Right lobe of liver (tissue), 4 donors: ENCODE measurements at regions not wholly inside any gene's neighbourhood (a gene's known extent, or its start where the extent isn't known, plus 50 kb on each side); places are given as distances from the start of the nearest gene placed in this dataset.

Experiments used
- POLR2A ChIP-seq: fragments of 450-650 bp; IDR thresholded peaks from one replicate; pipeline ENCODE4 v1.6.1; 2017; ENCODE audit warnings: antibody characterized with exemption, mild to moderate bottlenecking
- TF ChIP-seq, protein P1 (sequence below), 4 donors: fragments of 200-600 bp in 3 of 4; fragments of 450-650 bp in 1 of 4; IDR thresholded peaks; one replicate each; pipeline versions ENCODE4 v1.5.1 to v1.8.0; 2016 to 2022; ENCODE audit warnings: antibody characterized with exemption in 4 of 4, mild to moderate bottlenecking in 2 of 4
- donor health status: DM: no; HTN: no; CAD: no.
- donor health status: DM: no; HTN: no; CAD: no.
- donor health status: DM: no; HTN: yes; CAD: no.

DNA sequence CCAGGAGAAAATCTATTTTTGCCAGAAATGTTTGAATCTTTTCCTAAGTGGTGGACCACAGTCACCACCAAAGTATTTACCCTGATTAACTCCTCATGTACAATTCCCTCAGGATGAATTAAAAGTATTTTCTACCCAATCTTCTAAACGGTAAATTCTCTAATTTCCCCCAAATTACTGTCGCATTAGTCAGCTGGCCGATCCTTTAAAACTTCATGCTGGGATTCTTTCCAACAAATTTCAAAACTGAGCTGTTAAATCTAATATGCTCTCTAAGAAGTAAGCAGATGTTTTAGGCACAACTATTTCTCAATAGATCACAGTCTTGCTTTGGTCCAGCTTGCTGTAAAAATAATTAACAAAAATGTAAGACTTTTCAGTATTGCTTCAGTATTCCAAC lies 447.2 kb downstream of the FRK start:
- TF ChIP-seq, protein P1, sequence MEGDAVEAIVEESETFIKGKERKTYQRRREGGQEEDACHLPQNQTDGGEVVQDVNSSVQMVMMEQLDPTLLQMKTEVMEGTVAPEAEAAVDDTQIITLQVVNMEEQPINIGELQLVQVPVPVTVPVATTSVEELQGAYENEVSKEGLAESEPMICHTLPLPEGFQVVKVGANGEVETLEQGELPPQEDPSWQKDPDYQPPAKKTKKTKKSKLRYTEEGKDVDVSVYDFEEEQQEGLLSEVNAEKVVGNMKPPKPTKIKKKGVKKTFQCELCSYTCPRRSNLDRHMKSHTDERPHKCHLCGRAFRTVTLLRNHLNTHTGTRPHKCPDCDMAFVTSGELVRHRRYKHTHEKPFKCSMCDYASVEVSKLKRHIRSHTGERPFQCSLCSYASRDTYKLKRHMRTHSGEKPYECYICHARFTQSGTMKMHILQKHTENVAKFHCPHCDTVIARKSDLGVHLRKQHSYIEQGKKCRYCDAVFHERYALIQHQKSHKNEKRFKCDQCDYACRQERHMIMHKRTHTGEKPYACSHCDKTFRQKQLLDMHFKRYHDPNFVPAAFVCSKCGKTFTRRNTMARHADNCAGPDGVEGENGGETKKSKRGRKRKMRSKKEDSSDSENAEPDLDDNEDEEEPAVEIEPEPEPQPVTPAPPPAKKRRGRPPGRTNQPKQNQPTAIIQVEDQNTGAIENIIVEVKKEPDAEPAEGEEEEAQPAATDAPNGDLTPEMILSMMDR (IDR thresholded peaks at IDR 0.05): no peak
- TF ChIP-seq POLR2A: no peak
